ENCODE measurements at regions not wholly inside any gene's neighbourhood (a gene's known extent, or its start where the extent isn't known, plus 50 kb on each side); places are given as distances from the start of the nearest gene placed in this dataset.

GRCh38 chr1:219359126-219359525, 185.4 kb downstream of the LYPLAL1 start:
- H3K9me3 ChIP-seq = no peaks in the 10 kb centered on the region
- WGBS, 3 donors = 73 to 80% (median 76%) methylated on average over 2 of the region's 2 CpGs
- no peaks in the 10 kb centered on the region for H3K36me3 ChIP-seq
- DNase-seq = no peak
- no peaks in the 10 kb centered on the region for H3K27me3 ChIP-seq
- no peak for TF ChIP-seq POLR2A (IDR thresholded peaks at IDR 0.05)
- TF ChIP-seq EP300 (IDR thresholded peaks at IDR 0.05) = no peak
- no peak for TF ChIP-seq CTCF (IDR thresholded peaks at IDR 0.05)
- no peak overlapping the region for H3K4me3 ChIP-seq
- H3K27ac ChIP-seq = no peak overlapping the region
- H3K4me1 ChIP-seq (ENCODE audit: insufficient read depth) = no peaks in the 10 kb centered on the region
- intact Hi-C loops (cut with DNase I) = no loop called here

GRCh38 chr1:219358080-219358479, 184.4 kb downstream of the LYPLAL1 start:
- H3K4me3 ChIP-seq = no peak overlapping the region
- intact Hi-C loops (cut with DNase I) = no loop called here
- WGBS, 3 donors = 90 to 97% (median 95%) methylated on average over 2 of the region's 2 CpGs
- no peaks in the 10 kb centered on the region for H3K9me3 ChIP-seq
- TF ChIP-seq POLR2A (IDR thresholded peaks at IDR 0.05) (no peak), CTCF (IDR thresholded peaks at IDR 0.05) (no peak)
- H3K27me3 ChIP-seq = no peaks in the 10 kb centered on the region
- no peaks in the 10 kb centered on the region for H3K36me3 ChIP-seq
- no peaks in the 10 kb centered on the region for H3K4me1 ChIP-seq (ENCODE audit: insufficient read depth)
- no peak for DNase-seq
- H3K27ac ChIP-seq = no peak overlapping the region

- Histone ChIP-seq H3K27me3 (no peaks in the 10 kb centered on the region), H3K4me3 (no peak overlapping the region), H3K4me1 (ENCODE audit: insufficient read depth) (no peaks in the 10 kb centered on the region), H3K27ac (no peak overlapping the region), H3K9me3 (no peaks in the 10 kb centered on the region), H3K36me3 (no peaks in the 10 kb centered on the region)
- intact Hi-C loops (cut with DNase I) = no loop called here
- no peak for DNase-seq
- no peak for TF ChIP-seq POLR2A (IDR thresholded peaks at IDR 0.05)
- TF ChIP-seq CTCF (IDR thresholded peaks at IDR 0.05) = no peak
- no peak for TF ChIP-seq EP300 (IDR thresholded peaks at IDR 0.05)
- WGBS, 3 donors = 76 to 85% (median 80%) methylated on average over 4 of the region's 4 CpGs
Observed at GRCh38 chr1:219354962-219355361, 181.3 kb downstream of the LYPLAL1 start.

- Histone ChIP-seq H3K36me3 (no peaks in the 10 kb centered on the region), H3K9me3 (no peaks in the 10 kb centered on the region), H3K27me3 (no peaks in the 10 kb centered on the region), H3K4me3 (no peak overlapping the region), H3K27ac (no peak overlapping the region), H3K4me1 (ENCODE audit: insufficient read depth) (peaks cover 1% of the 10 kb centered on the region)
- no peak for TF ChIP-seq CTCF (IDR thresholded peaks at IDR 0.05)
- intact Hi-C loops (cut with DNase I) = no loop called here
- 90 to 92% (median 91%) methylated on average over 4 of the region's 4 CpGs for WGBS, 3 donors
- no peak for DNase-seq
Observed at GRCh38 chr1:219352961-219353651, 179.4 kb downstream of the LYPLAL1 start.
